Endothelial cell of umbilical vein (primary cell): ENCODE measurements at regions not wholly inside any gene's neighbourhood (a gene's known extent, or its start where the extent isn't known, plus 50 kb on each side); places are given as distances from the start of the nearest gene placed in this dataset.

Source experiments
- BruUV-seq: library from RNA; stranded (reverse); fragments of 400-500 nt; replicated peaks from 2 replicates; lab custom pipeline; 2021; lab: Mats Ljungman, UMichigan
- CTCF ChIA-PET: fragments of 300-600, 350-600 bp; sonication (Branson Sonifier 250); formaldehyde crosslinking; loops from one replicate; lab custom pipeline; 2021; ENCODE audit warnings: antibody characterized with exemption, inconsistent platforms; lab: Charles Lee
- POLR2A ChIA-PET: fragments of 300-600, 350-600 bp; sonication (Branson Sonifier 250); formaldehyde crosslinking; loops from one replicate; lab custom pipeline; 2021; ENCODE audit warnings: antibody characterized with exemption, inconsistent platforms; lab: Charles Lee
- DNase-seq: peaks from one replicate; pipeline ENCODE4 v3.0.0-alpha.2; 2011; ENCODE audit warnings: low read depth, low spot score
- FAIRE-seq: peaks from 2 replicates; lab custom pipeline; 2011; peaks lifted over from hg19 to GRCh38; lab: Jason Lieb, UNC
- H2AFZ ChIP-seq: 2 replicates; pipeline ENCODE4 v1.6.0; 2012; ENCODE audit warnings: low read depth, low read length, control low read depth, inconsistent platforms
- H3K27ac ChIP-seq: 2 replicates; pipeline ENCODE4 v1.5.1; 2011; ENCODE audit warnings: low read depth, mild to moderate bottlenecking, control low read depth, low read length, moderate library complexity; ENCODE audit not compliant: insufficient read depth
- H3K27me3 ChIP-seq, 2 experiments: 2 replicates each; pipeline versions ENCODE4 v1.6.0 to v1.6.1; 2011; ENCODE audit warnings: low read length in 2 of 2, mixed read lengths in 1 of 2; ENCODE audit not compliant: control insufficient read depth in 2 of 2, insufficient read depth in 2 of 2
- H3K36me3 ChIP-seq, 2 experiments: 2 replicates in 1 of 2; 3 replicates in 1 of 2; pipeline ENCODE4 v1.5.1; 2011; ENCODE audit warnings: low read length in 2 of 2, mild to moderate bottlenecking in 1 of 2, moderate library complexity in 1 of 2; ENCODE audit not compliant: control insufficient read depth in 2 of 2, insufficient read depth in 2 of 2; ENCODE audit errors: extremely low read depth in 1 of 2
- H3K4me1 ChIP-seq: 3 replicates; pipeline ENCODE4 v1.5.1; 2011; ENCODE audit warnings: mild to moderate bottlenecking, low read length; ENCODE audit not compliant: control insufficient read depth, insufficient read depth; ENCODE audit errors: extremely low read depth
- H3K4me2 ChIP-seq: 2 replicates; pipeline ENCODE4 v1.6.1; 2011; ENCODE audit warnings: low read length, control low read depth, mixed read lengths; ENCODE audit not compliant: insufficient read depth
- H3K4me3 ChIP-seq, 3 experiments: fragments of 200-600 bp in 1 of 3; sonication (generic), shearing (Covaris generic) in 1 of 3; replicated peaks in 1 of 3; 2 replicates each; pipeline ENCODE4 v1.5.1; 2011 to 2016; ENCODE audit warnings: control low read depth in 3 of 3, low read length in 3 of 3, mild to moderate bottlenecking in 2 of 3, inconsistent platforms in 1 of 3, low read depth in 1 of 3, moderate library complexity in 1 of 3; ENCODE audit not compliant: insufficient read depth in 1 of 3
- H3K79me2 ChIP-seq: 2 replicates; pipeline ENCODE4 v1.6.0; 2012; ENCODE audit warnings: low read length, inconsistent platforms; ENCODE audit not compliant: control insufficient read depth, insufficient read depth
- H3K9ac ChIP-seq: replicated peaks from 2 replicates; pipeline ENCODE3; 2011; ENCODE audit warnings: low read length, control low read depth; ENCODE audit not compliant: insufficient read depth; ENCODE audit errors: extremely low read depth
- H3K9me1 ChIP-seq: replicated peaks from 3 replicates; pipeline ENCODE4 v1.6.0; 2011; ENCODE audit warnings: mild to moderate bottlenecking, low read length; ENCODE audit not compliant: control insufficient read depth, insufficient read depth; ENCODE audit errors: extremely low read depth
- H3K9me3 ChIP-seq: replicated peaks from 2 replicates; pipeline ENCODE4 v1.5.1; 2012; ENCODE audit warnings: low read length, inconsistent platforms; ENCODE audit not compliant: control insufficient read depth, insufficient read depth
- H4K20me1 ChIP-seq: replicated peaks from 2 replicates; pipeline ENCODE3; 2011; ENCODE audit warnings: mild to moderate bottlenecking, low read length; ENCODE audit not compliant: control insufficient read depth, insufficient read depth; ENCODE audit errors: extremely low read depth
- CTCF ChIP-seq, 2 donors: IDR thresholded peaks; 1 replicate in 1 of 2; 2 replicates in 1 of 2; pipeline ENCODE4 v1.5.1; 2011; ENCODE audit warnings: low read length in 2 of 2, mild to moderate bottlenecking in 2 of 2, moderate library complexity in 2 of 2, control low read depth in 1 of 2, inconsistent platforms in 1 of 2, low read depth in 1 of 2; ENCODE audit not compliant: insufficient read depth in 1 of 2; ENCODE audit errors: extremely low read depth in 1 of 2
- EZH2 ChIP-seq: IDR thresholded peaks from 2 replicates; pipeline ENCODE4 v1.6.1; 2012; ENCODE audit warnings: borderline replicate concordance, low read depth, mild to moderate bottlenecking, moderate library complexity, low read length, inconsistent platforms; ENCODE audit not compliant: severe bottlenecking
- FOS ChIP-seq: IDR thresholded peaks from 2 replicates; pipeline ENCODE4 v1.6.1; 2011; ENCODE audit warnings: mild to moderate bottlenecking, low read length, moderate library complexity, borderline replicate concordance; ENCODE audit not compliant: insufficient read depth
- JUN ChIP-seq: IDR thresholded peaks from 2 replicates; pipeline ENCODE4 v1.6.1; 2011; ENCODE audit warnings: borderline replicate concordance, low read depth; ENCODE audit not compliant: insufficient read length, insufficient read depth
- MAX ChIP-seq: IDR thresholded peaks from 2 replicates; pipeline ENCODE4 v1.6.1; 2011; ENCODE audit not compliant: insufficient read depth, insufficient read length
- MYC ChIP-seq: IDR thresholded peaks from one replicate; pipeline ENCODE4 v1.6.1; 2011; ENCODE audit warnings: mild to moderate bottlenecking, low read depth, low read length
- POLR2A ChIP-seq: IDR thresholded peaks from 2 replicates; pipeline ENCODE4 v1.6.1; 2012; ENCODE audit warnings: low read depth, mild to moderate bottlenecking, control low read depth, low read length
- POLR2AphosphoS5 ChIP-seq: IDR thresholded peaks from 2 replicates; pipeline ENCODE4 v1.6.1; 2012; ENCODE audit warnings: low read depth, mild to moderate bottlenecking, control low read depth, low read length, moderate library complexity; ENCODE audit not compliant: insufficient read depth
- dilution Hi-C: fragments of 300-500 bp; cut with MboI; formaldehyde crosslinking; loops from one replicate; pipeline ENCODE4 v1.15.0; 2019; ENCODE audit warnings: low sequenced_read_pairs; ENCODE audit not compliant: extremely low pct_ligation_motif_present
- intact Hi-C: fragments of 100-400 bp; cut with micrococcal nuclease; formaldehyde crosslinking; loops from one replicate; pipeline ENCODE4 v1.10.0; 2022

- FAIRE-seq: no peak
- Histone ChIP-seq H3K27ac (no peak overlapping the region), H3K79me2 (no peaks in the 10 kb centered on the region), H3K27me3 (no peaks in the 10 kb centered on the region), H3K4me2 (no peak overlapping the region), H3K9me1 (no peaks in the 10 kb centered on the region), H2AFZ (no peak overlapping the region), H3K9me3 (no peaks in the 10 kb centered on the region), H3K4me1 (no peaks in the 10 kb centered on the region), H4K20me1 (no peaks in the 10 kb centered on the region), H3K36me3 (no peaks in the 10 kb centered on the region), H3K4me3 (no peak overlapping the region), H3K9ac (no peak overlapping the region)
- ChIA-PET POLR2A (no interaction called here), CTCF (no interaction called here)
- no peak for DNase-seq
- TF ChIP-seq EZH2 (no peak), JUN (no peak), POLR2AphosphoS5 (no peak), POLR2A (no peak), MAX (no peak), CTCF (IDR thresholded peaks at IDR 0.05; ENCODE audit: extremely low read depth in 1 of 2, insufficient read depth in 1 of 2, low read depth in 1 of 2, low read length in 2 of 2) (no peak), FOS (no peak), MYC (no peak)
- dilution Hi-C loops (no loop called here), intact Hi-C loops (no loop called here)
- BruUV-seq: no TSS peak
Measured at GRCh38 chr13:103757361-103757760, 691.1 kb upstream of the SLC10A2 start.
